ENCODE measurements at regions not wholly inside any gene's neighbourhood (a gene's known extent, or its start where the extent isn't known, plus 50 kb on each side); places are given as distances from the start of the nearest gene placed in this dataset.

GRCh38 chr22:47687776-47688175, 925.3 kb downstream of the TBC1D22A start:
- TF ChIP-seq CTCF (IDR thresholded peaks at IDR 0.05; ENCODE audit: low read depth, low read length, missing control alignments) = no peak
- no peak overlapping the region for H3K4me3 ChIP-seq (ENCODE audit: low read depth, low read length)
- in situ Hi-C loops (cut with HindIII; ENCODE audit: low sequenced_read_pairs) = no loop called here
- no peak for DNase-seq (ENCODE audit: low read depth)

- H3K4me3 ChIP-seq (ENCODE audit: low read depth, low read length) = no peak overlapping the region
- TF ChIP-seq CTCF (IDR thresholded peaks at IDR 0.05; ENCODE audit: low read depth, low read length, missing control alignments) = no peak
- in situ Hi-C loops (cut with HindIII; ENCODE audit: low sequenced_read_pairs) = no loop called here
- no peak for DNase-seq (ENCODE audit: low read depth)
These were observed 924.9 kb downstream of the TBC1D22A start for GRCh38 chr22:47687346-47687655.

- DNase-seq (ENCODE audit: low read depth) = no peak
- no peak overlapping the region for H3K4me3 ChIP-seq (ENCODE audit: low read depth, low read length)
- in situ Hi-C loops (cut with HindIII; ENCODE audit: low sequenced_read_pairs) = no loop called here
- no peak for TF ChIP-seq CTCF (IDR thresholded peaks at IDR 0.05; ENCODE audit: low read depth, low read length, missing control alignments)
These were observed 924.3 kb downstream of the TBC1D22A start for GRCh38 chr22:47686594-47687345.

GRCh38 chr22:47681411-47682165, 919.1 kb downstream of the TBC1D22A start:
- no peak for TF ChIP-seq CTCF (IDR thresholded peaks at IDR 0.05; ENCODE audit: low read depth, low read length, missing control alignments)
- no peak overlapping the region for H3K4me3 ChIP-seq (ENCODE audit: low read depth, low read length)
- in situ Hi-C loops (cut with HindIII; ENCODE audit: low sequenced_read_pairs) = no loop called here
- DNase-seq (ENCODE audit: low read depth) = no peak

- DNase-seq (ENCODE audit: low read depth) = no peak
- in situ Hi-C loops (cut with HindIII; ENCODE audit: low sequenced_read_pairs) = no loop called here
- TF ChIP-seq CTCF (IDR thresholded peaks at IDR 0.05; ENCODE audit: low read depth, low read length, missing control alignments) = no peak
- H3K4me3 ChIP-seq (ENCODE audit: low read depth, low read length) = no peak overlapping the region
These were observed 916.3 kb downstream of the TBC1D22A start for GRCh38 chr22:47678636-47679287.

GRCh38 chr22:47678048-47678447, 915.6 kb downstream of the TBC1D22A start:
- in situ Hi-C loops (cut with HindIII; ENCODE audit: low sequenced_read_pairs) = no loop called here
- DNase-seq (ENCODE audit: low read depth) = no peak
- no peak for TF ChIP-seq CTCF (IDR thresholded peaks at IDR 0.05; ENCODE audit: low read depth, low read length, missing control alignments)
- no peak overlapping the region for H3K4me3 ChIP-seq (ENCODE audit: low read depth, low read length)
